Nephron progenitor cell (in vitro differentiated cells): ENCODE measurements at regions not wholly inside any gene's neighbourhood (a gene's known extent, or its start where the extent isn't known, plus 50 kb on each side); places are given as distances from the start of the nearest gene placed in this dataset.
"Not testable (repeated sequence)": the region's sequence is repeated elsewhere in the genome, so short reads cannot be mapped to it uniquely, and the experiment has no call there.

Experiments used
- DNase-seq: peaks from one replicate; pipeline ENCODE4 v3.0.0; 2021
- H3K27ac Mint-ChIP-seq: 2 replicates; pipeline ENCODE4 v1.8.0; 2021; ENCODE audit warnings: mild to moderate bottlenecking, moderate library complexity, mixed read lengths
- H3K27me3 Mint-ChIP-seq: 2 replicates; pipeline ENCODE4 v1.8.0; 2021; ENCODE audit warnings: mild to moderate bottlenecking, low read depth, mixed read lengths; ENCODE audit not compliant: poor library complexity
- H3K36me3 Mint-ChIP-seq: 2 replicates; pipeline ENCODE4 v1.8.0; 2021; ENCODE audit warnings: low read depth, mixed read lengths
- H3K4me1 Mint-ChIP-seq: 2 replicates; pipeline ENCODE4 v1.8.0; 2021; ENCODE audit warnings: mixed read lengths
- H3K4me3 Mint-ChIP-seq: 2 replicates; pipeline ENCODE4 v1.8.0; 2021; ENCODE audit warnings: mild to moderate bottlenecking, moderate library complexity, mixed read lengths
- H3K9me3 Mint-ChIP-seq: 2 replicates; pipeline ENCODE4 v1.8.0; 2021; ENCODE audit warnings: mild to moderate bottlenecking, moderate library complexity, mixed read lengths
- TF ChIP-seq, protein P1 (sequence below): fragments of 200-600 bp; sonication (generic); IDR thresholded peaks from 2 replicates; pipeline ENCODE4 v1.5.0; 2021; ENCODE audit warnings: antibody characterized with exemption

DNA sequence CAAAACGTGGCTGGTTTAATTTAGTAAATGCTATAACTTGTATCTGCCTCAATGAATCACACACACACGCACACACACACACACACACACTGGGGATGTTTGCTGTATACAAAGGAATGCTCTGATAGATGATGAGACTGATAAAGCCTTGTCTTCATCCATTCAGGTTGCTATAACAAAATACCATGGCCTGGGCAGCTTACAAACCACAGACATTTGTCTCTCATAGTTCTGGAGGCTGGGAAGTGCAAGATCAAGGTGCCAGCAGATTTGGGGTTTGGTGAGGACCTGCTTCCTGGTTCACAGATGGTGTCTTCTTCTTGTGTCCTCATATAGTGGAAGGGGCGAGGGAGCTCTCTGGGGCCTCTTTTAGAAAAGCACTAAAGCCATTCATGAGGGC, 149.5 kb upstream of the HDAC4 start:
- Mint-ChIP-seq H3K4me3 (no peak overlapping the region), H3K27me3 (peaks cover 10% of the 10 kb centered on the region), H3K4me1 (peaks cover 36% of the 10 kb centered on the region), H3K36me3 (no peaks in the 10 kb centered on the region), H3K9me3 (no peaks in the 10 kb centered on the region), H3K27ac (no peak overlapping the region)
- TF ChIP-seq, protein P1, sequence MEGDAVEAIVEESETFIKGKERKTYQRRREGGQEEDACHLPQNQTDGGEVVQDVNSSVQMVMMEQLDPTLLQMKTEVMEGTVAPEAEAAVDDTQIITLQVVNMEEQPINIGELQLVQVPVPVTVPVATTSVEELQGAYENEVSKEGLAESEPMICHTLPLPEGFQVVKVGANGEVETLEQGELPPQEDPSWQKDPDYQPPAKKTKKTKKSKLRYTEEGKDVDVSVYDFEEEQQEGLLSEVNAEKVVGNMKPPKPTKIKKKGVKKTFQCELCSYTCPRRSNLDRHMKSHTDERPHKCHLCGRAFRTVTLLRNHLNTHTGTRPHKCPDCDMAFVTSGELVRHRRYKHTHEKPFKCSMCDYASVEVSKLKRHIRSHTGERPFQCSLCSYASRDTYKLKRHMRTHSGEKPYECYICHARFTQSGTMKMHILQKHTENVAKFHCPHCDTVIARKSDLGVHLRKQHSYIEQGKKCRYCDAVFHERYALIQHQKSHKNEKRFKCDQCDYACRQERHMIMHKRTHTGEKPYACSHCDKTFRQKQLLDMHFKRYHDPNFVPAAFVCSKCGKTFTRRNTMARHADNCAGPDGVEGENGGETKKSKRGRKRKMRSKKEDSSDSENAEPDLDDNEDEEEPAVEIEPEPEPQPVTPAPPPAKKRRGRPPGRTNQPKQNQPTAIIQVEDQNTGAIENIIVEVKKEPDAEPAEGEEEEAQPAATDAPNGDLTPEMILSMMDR, result no peak
- no peak for DNase-seq

DNA sequence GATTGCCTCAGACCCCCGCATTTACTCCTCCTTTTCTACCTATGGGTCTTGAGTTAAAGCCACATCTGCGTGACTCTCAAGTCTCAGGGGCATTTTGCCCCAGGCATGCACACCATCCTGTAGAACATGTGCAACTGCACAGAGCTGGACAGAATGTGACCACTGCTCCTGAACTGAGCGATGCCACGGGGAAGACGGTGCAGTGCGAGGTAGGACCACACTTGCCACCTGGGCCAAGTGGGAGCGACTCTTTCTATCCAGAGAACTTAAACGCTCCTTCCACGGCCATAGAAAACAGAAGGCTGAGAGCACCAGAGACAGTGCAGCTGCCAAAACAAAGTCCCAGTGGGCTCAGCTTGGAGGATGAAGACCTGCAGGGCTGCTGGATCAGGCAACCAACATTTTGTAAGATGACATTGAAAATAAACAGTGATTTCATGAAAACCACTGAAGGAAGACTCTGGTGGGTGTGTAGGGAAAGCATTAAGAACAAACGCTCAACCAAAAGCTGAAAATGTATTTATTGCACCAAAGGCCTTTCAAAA, 149.0 kb upstream of the HDAC4 start:
- TF ChIP-seq, protein P1, result no peak
- peaks cover 36% of the 10 kb centered on the region for H3K4me1 Mint-ChIP-seq
- H3K27me3 Mint-ChIP-seq, result peaks cover 10% of the 10 kb centered on the region

DNA sequence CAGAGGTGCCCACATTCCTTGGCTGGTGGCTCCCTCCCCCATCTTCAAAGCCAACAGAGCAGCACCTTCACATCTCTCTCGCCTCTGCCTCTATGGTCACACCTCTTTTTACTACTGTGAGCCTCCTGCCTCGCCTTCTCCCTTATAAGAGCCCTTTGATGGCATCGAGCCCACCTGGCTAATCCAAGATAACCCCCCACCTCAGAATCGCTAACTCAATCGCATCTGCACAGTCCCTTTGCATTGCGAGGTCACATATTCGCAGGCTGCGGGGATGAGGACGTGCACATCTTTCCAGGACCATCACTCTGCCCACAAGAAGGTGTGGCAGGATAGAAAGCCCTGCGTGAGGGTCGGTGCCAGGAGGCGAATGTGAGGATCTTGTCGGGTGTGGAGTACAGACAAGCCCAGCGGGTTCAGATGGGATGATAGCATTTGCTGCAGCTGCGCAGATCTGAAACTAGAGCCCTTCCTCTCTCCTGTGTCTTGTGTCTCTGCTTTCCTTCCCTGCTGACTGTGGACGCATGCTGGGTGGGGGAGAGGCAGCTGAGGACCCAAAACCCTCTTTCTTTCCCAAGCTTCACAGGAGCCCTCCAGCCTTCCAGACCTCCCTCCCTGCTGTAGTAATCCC, 148.3 kb upstream of the HDAC4 start:
- peaks cover 13% of the 10 kb centered on the region for H3K27me3 Mint-ChIP-seq
- DNase-seq, result no peak
- TF ChIP-seq, protein P1, result no peak
- H3K4me1 Mint-ChIP-seq, result peaks cover 37% of the 10 kb centered on the region
- no peaks in the 10 kb centered on the region for H3K9me3 Mint-ChIP-seq
- peak overlapping the region; percentile 8 for H3K4me3 Mint-ChIP-seq
- no peak overlapping the region for H3K27ac Mint-ChIP-seq
- H3K36me3 Mint-ChIP-seq, result no peaks in the 10 kb centered on the region

More for the DNA sequence above, 149.0 kb upstream of the HDAC4 start:
- Mint-ChIP-seq H3K9me3 (no peaks in the 10 kb centered on the region), H3K36me3 (no peaks in the 10 kb centered on the region), H3K4me3 (peak overlapping the region; percentile 8), H3K27ac (no peak overlapping the region)
- no peak for DNase-seq

DNA sequence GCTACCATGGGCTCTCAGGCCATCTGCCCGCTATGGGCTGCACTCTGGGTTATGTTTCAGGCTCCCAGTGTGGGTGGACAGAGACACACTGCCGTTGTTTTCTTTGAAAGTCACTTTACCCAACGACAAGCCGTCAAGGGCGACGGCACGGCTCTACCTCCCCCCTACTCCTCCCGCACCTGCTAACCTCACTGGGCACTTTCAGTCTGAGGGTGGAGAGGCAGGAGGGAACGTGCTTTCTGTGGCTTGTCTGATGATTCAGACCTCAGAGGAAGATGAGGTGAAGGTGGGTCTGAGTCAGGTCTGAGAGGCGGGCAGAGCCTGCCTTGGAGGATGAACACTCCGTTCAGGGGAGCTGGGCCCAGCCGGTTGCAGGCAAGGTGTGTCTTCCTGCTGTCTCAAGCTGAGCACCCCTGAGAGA, 147.6 kb upstream of the HDAC4 start:
- Mint-ChIP-seq H3K27me3 (peaks cover 10% of the 10 kb centered on the region), H3K36me3 (no peaks in the 10 kb centered on the region), H3K27ac (no peak overlapping the region), H3K9me3 (no peaks in the 10 kb centered on the region), H3K4me1 (peaks cover 33% of the 10 kb centered on the region), H3K4me3 (no peak overlapping the region)
- peak; percentile 20 for DNase-seq
- TF ChIP-seq, protein P1, result no peak

DNA sequence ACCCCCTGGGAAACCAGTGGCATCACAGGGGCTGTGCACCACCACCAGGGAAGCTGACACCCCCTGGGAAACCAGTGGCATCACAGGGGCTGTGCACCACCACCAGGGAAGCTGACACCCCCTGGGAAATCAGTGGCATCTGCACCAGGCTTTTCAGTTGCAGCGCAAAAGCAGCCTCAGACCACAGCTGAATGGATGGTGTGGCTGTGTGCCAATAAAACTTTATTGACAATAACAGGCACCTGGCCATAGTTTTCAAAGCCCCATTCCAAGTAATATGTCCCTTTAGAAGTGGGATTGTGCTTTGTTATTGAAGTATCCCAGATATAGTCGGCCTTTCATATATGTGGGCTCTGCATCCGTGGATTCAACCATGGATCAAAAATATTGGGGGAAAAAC, 146.3 kb upstream of the HDAC4 start:
- not testable (repeated sequence) for H3K4me3 Mint-ChIP-seq, DNase-seq, H3K9me3 Mint-ChIP-seq, H3K27ac Mint-ChIP-seq, H3K36me3 Mint-ChIP-seq
- Mint-ChIP-seq H3K27me3 (peaks cover 11% of the 10 kb centered on the region), H3K4me1 (peaks cover 32% of the 10 kb centered on the region)

DNA sequence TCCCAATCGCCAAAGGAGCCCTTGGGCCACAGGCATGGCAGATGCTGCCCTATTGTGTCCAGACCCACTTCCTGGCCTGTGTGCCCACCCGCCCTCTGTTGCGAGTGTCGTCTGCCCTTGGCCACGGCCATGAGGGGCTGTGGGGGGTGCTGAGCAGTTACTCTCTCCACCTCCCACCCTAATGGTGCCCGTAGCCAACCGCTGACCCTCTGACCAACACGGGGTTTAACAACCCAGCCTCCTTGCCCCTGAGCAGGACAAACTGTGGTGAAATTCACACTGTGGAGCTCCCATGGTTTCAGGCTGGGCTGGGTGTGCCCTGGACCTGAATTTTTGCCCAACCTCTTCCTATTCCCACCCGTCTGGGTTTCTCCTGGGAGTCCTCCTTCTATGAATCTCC, 145.7 kb upstream of the HDAC4 start:
- Mint-ChIP-seq H3K27me3 (peaks cover 13% of the 10 kb centered on the region), H3K27ac (no peak overlapping the region), H3K9me3 (peaks cover 6% of the 10 kb centered on the region), H3K4me3 (no peak overlapping the region), H3K4me1 (peaks cover 32% of the 10 kb centered on the region), H3K36me3 (no peaks in the 10 kb centered on the region)
- no peak for DNase-seq
- TF ChIP-seq, protein P1, result no peak
